HG03571 (cell line): ENCODE measurements at regions not wholly inside any gene's neighbourhood (a gene's known extent, or its start where the extent isn't known, plus 50 kb on each side); places are given as distances from the start of the nearest gene placed in this dataset.
"Not testable (repeated sequence)": the region's sequence is repeated elsewhere in the genome, so short reads cannot be mapped to it uniquely, and the experiment has no call there.

Experiments
- ATAC-seq: cut with Tn5 transposase; IDR thresholded peaks from one replicate; pipeline ENCODE4 v1.9.1; 2021; ENCODE audit not compliant: unreplicated experiment

DNA sequence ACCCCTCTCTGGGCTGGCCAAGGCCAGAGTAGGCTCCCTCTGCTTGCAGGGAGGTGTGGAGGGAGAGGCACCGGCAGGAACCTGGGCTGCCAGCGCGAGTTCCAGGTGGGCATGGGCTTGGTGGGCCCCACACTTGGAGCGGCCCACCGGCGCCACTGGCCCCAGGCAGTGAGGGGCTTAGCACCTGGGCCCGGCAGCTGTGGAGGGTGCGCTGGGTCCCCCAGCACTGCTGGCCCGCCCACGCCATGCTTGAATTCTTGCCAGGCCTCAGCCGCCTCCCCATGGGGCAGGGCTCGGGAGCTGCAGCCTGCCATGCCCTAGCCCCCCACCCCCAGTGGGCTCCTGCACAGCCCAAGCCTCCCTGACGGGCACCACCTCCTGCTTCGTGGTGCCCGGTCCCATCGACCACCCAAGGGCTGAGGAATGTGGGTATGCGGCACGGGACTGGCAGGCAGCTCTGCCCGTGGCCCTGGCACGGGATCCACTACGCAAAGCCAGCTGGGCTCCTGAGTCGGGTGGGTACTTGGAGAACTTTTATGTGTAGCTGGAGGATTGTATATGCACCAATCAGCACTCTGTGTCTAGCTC lies 1648.0 kb downstream of the OLFM4 start:
- ATAC-seq = no peak

DNA sequence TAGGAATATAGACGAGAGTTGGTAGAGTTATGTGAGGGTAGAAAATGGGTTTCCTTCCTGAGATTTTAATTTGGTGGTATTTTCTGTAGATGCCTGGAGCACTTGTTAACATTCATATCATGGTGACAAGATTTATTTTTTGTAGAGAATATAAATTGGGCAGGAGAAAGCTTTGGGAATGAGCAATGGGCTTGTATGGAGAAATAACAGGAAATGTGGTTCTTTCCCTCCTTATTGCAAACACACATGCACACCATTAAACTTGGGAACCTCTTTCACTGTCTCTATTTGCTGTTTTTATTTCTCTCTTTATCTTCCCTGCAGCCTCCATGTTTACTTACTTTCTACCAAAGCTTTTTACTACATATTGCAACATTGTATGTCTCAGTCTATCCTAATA lies 1653.6 kb downstream of the OLFM4 start:
- ATAC-seq = no peak

DNA sequence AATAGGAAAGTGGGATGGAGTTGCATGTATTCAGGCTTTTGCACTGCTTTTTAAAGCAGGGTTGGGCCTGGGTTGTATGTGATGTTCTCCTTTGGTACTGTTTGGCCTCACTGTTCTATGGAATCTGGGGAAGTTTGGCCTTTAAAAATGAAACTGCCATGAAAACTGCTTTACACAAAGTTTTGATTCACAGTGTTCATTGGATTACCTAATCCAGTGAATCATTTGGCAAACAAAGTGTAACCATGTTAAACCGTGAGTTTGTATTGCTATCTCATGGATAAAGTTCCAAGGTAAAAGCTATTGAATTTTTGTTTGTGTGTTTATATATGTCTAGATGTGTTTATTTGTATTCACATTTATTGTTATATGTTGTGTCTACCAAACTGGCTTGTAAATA lies 1658.6 kb downstream of the OLFM4 start:
- ATAC-seq = no peak

DNA sequence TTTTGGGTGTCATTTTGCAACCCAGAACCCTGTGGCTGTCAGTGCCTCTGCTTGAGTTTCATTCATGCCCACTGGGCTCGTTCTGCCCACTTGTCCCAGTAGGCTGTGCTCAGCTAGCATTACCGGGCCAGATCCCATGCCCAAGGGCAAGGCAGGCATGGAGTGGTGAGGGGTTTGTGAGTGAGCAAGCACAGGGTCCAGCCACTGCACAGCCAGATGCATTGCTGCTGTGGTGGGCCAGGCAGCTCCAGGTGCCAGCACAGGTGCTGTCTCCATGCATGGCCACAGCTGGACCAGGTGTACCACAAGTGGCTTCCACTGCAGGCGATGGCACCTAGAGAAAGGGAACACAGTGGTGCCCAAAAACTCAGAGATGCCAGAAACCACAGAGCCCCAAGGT lies 1671.2 kb downstream of the OLFM4 start:
- ATAC-seq = no peak

DNA sequence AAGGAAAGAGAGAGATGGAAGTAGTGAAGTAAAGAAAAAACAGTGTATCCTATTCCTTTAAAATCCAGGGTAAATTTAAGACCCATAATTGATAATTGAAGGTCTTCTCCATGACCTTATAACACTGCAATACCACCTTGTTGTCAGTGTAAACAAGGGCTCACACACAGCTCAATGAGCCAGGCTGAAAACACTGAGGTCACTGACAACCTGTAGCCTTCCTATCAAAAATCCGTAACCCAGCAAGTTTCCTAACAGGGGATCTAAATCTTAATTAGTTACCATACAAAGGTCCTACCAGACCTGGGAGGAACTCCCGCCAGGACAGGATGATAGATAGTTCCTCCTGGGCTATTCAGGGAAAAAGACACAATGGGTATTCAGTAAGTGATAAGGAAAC lies 1677.1 kb downstream of the OLFM4 start:
- ATAC-seq = no peak

DNA sequence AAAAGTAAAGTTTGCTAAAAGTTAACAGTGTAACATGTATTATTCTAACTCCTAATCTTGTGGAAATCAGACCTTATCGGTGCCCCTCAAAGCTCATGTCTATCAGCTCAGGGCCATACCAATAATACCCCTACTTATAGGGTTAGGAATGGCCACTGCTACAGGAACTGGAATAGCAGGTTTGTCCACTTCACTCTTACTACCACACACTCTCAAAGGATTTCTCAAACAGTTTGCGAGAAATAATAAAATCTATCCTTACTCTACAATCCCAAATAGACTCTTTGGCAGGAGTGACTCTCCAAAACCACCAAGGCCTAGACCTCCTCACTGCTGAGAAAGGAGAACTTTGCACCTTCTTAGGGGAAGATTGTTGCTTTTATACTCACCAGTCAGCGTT lies 1677.7 kb downstream of the OLFM4 start:
- ATAC-seq = no peak

DNA sequence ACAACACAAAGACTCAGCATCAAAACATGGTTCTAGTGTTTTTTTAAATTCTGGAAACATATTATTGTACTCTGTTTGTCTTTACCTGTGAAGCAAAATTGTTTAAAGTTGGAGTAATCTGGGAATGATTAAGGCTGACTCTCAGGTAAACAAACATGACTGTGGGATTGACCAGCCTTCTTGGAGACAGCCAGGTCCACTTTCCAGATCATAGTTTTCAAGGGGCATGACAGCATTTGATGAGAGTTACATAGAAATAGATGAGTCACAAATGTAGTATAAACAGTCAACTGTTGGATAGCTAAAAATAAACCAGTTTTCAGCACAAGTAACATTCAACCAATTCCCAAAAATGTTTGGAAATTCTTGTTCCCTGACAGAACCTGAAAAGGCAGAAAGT lies 1680.9 kb downstream of the OLFM4 start:
- no peak for ATAC-seq

DNA sequence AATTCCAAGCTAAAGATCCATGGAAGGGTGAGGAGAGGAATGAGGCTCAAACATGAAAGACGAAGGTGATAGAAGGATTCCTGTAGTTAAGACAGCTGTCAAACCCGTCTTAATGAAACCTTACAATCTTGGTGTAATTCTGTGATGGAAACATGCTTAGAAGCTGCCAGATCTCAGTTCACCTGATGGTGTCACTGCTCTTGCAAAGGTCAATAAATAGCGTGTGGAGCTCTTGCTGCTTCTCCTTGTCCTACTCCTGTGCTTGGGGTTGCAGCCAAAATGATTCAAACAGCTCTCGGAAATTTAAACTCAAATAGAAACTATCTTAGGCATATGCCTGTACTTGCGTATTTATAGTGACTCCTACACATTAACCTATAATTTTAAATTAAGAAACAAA lies 1705.0 kb downstream of the OLFM4 start:
- ATAC-seq = no peak

DNA sequence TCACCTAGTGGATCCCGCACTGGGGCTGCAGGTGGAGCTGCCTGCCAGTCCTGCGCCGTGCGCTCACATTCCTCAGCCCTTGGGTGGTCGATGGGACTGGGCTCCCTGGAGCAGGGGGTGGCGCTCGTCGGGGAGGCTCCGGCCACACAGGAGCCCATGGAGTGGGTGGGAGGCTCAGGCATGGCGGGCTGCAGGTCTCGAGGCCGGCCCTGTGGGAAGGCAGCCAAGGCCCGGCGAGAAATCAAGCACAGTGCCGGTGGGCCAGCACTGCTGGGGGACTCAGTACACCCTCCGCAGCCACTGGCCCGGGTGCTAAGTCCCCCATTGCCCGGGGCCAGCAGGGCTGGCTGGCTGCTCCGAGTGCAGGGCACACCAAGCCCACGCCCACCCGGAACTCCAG lies 1708.6 kb downstream of the OLFM4 start:
- ATAC-seq = not testable (repeated sequence)

DNA sequence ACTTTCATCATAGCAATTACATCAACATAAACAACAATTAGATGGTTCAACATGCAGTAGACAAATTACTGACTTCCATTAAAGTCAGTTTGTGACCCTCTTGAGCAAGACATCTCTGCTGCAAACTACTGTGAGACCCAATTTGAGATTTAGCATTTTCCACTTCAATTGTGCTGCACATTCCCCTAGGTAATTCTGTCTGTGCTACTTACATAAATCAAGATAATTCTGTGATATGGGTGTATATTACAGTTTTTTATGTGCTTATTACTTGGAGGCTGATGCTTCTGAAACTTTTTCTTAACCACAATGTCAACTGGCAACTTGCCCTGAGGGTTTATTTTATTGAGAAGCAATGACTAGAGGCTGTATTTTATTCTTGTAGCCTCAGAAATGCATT lies 1714.4 kb downstream of the OLFM4 start:
- no peak for ATAC-seq

DNA sequence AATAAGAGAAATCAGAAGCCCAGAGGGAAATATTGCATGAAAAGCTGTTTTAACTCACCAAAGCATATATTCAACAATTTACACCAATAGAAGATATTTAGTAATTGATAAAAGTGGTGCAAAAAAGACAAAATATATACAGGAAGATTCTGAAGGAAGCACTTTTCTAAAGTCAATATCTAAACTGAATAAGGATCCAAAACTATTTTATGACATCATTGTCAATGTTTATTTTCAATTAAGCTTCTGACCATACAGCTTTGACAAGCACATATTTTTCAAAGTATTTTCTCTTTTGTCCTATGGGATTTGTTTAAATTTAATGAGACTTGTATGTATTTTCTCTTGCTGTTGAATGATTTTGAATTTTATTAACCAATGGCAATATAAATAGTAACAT lies 1716.1 kb downstream of the OLFM4 start:
- no peak for ATAC-seq

DNA sequence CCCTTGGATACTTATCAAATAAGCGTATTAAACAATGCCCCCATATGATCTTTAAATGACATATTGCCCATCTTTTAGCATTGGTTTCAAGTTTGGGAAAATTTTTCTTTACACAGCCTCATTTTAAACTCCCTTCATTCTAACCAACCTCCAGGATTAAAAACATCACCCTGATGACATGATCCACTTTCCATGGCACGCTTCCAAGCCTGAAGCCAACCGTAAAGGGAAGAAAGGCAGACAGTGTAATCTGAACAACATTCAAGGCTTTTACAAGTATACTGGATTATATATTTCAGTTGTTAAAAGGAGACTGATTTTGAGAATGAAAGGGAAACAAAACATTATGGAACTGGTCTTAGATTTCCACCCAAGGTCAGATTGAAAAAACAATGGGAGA lies 1721.9 kb downstream of the OLFM4 start:
- ATAC-seq = no peak

DNA sequence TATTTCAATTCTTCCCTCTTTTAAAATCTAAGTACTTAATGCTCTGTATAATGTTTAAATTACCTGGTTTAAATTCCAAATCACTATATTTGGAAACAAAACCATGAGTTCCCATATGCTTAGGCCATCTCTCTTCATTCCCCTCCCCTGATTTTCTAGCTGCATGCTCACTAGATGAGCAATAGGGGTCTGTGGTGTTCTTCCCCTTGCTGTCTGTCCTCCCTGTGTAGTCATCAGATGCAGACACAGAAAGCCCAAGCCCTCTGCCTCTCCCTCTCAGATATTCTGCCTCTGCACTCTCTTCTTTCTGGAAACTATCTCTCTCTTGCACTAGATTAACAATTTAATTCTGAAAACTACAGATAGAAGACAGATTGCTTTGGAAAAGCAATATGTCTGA lies 1730.2 kb downstream of the OLFM4 start:
- ATAC-seq = no peak

DNA sequence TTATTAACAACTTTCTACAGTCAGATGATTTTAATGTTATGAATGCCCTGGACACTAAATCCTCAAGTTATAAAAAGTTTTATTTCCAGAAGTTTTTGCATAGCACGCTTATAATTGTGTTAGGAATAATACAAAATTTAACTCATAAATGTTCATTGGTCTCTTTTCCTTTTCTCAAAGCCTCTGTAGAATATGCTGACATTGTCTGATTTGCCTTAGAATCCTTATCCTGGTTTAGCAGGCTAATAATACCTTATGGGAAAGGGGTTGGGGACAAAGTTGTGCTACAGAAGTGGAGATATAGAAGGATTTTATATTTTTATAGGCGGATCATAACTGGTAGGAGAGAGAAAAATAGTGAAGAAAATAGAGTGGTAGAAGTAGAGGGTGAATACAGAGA lies 1739.6 kb downstream of the OLFM4 start:
- ATAC-seq = no peak

DNA sequence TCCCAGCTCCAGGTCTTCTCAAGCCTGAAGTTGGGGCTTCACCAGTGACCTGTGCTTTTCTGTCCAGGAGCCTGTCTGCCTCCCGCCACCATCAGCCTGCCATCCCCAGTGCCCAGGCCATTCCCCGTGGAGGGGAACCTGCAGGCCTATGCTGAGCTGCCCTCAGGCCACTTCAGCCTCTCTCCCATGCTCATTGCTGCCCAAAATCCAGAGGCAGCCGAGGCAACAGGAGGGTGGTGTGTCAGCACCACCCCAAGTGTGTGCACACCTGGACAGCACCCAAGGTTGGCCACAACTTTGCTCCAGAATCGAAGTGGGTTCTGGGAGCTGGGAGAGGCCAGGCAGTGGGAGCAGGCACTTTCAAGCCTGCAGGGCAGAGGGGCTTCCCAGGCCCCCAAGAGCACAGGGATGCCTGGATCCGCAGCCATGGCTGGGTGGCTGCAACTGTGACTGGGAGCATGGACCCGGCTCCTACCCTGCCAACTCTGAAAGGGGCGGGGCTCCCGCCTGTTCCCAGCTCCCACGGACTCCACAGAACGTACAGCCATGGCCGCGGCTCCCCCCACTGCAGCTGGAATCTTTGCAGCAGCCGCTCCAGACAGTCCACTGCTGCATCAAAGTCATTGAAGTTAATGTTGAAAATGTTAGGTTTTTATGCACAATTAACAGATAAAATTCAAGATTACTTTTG lies 1747.0 kb downstream of the OLFM4 start:
- no peak for ATAC-seq

DNA sequence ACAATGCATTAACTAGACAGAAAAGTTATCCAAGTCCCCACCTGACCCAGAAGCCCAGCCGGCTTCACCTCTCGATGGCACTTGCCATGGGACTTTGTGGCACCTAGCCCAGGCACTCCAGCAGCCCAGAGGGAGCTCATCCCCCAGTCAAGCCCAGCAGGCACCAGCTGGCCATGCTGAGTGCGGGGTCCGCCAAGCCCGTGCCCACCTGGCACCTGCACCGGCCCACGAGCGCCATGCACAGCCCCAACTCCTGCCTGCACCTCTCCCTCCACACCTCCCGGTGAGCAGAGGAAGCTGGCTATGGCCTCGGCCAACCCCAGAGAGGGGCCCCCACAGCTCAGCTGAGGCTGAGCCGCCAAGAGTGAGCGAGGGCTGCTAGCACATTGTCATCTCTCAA lies 1759.1 kb downstream of the OLFM4 start:
- ATAC-seq = no peak

DNA sequence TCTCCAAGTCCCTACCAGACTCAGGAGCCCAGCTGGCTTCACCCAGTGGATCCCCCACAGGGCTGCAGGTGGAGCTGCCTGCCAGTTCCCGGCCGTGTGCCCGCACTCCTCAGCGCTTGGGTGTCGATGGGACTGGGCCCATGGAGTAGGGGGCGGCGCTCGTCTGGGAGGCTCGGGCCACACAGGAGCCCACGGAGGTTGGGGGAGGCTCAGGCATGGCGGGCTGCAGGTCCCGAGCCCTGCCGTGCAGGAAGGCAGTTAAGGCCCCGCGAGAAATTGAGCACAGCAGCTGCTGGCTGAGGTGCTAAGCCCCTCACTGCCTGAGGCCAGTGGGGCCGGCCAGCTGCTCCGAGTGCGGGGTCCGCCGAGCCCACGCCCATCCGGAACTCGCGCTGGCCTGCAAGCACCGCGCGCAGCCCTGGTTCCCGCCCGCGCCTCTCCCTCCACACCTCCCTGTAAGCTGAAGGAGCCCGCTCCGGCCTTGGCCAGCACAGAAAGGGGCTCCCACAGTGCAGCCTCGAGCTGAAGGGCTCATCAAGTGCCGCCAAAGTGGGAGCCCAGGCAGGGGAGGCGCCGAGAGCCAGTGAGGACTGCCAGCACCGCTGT lies 1771.1 kb downstream of the OLFM4 start:
- ATAC-seq = no peak

DNA sequence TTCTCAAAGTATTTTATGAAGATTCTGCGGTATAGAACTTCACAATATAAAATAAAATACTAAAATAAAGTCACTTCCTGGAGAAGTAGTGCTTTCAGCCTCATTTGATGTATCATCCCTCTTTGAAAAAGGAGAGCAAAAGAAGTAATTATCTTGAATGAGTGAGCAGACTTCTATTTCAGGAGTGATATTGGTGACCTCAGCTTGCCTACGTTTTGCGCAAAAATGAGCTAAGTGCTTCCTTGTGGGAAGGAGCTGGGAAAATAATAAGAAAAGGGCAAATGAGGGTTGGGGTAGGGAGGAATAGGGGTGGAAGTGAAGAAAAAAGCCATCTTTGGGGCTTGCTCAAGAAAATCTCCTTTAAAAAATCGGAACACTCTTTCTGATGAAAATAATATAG lies 1773.6 kb downstream of the OLFM4 start:
- no peak for ATAC-seq

DNA sequence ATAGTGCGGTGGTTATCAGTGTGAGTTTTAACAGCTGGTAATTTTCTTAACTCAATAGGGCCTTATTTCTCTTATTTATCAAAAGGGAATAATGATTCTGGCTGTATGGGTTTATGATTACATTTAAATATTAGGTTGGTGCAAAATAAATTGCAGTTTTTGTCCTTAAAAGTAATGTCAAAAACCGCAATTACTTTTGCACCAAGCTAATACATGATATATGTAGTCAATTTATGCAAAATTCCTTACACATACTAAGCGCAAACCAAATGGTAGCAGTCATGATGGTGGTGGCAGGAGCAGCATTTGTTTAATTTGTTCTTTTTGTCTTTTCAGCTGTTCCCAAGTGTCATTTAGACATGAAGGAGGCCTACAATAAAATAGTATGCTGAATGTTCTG lies 1777.1 kb downstream of the OLFM4 start:
- ATAC-seq = no peak

DNA sequence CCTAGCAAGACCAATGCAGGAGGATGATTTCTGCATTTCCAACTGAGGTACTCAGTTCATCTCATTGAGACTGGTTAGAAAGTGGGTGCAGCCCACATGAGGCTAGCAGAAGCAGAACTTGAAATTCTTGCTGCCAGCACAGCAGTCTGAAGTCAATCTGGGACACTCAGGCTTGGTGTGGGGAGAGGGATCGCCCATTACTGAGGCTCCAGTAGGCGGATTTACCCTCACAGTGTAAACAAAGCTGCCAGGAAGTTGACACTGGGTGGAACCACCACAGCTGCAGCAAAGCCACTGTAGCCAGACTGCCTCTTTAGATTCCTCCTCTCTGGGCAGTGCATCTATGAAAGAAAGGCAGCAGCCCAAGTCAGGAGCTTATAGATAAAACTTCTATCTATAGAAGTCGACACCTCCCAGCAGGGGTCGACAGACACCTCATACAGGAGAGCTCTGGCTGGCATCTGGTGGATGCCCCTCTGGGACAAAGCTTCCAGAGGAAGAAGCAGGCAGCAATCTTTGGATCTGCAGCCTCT lies 1793.4 kb downstream of the OLFM4 start:
- not testable (repeated sequence) for ATAC-seq

DNA sequence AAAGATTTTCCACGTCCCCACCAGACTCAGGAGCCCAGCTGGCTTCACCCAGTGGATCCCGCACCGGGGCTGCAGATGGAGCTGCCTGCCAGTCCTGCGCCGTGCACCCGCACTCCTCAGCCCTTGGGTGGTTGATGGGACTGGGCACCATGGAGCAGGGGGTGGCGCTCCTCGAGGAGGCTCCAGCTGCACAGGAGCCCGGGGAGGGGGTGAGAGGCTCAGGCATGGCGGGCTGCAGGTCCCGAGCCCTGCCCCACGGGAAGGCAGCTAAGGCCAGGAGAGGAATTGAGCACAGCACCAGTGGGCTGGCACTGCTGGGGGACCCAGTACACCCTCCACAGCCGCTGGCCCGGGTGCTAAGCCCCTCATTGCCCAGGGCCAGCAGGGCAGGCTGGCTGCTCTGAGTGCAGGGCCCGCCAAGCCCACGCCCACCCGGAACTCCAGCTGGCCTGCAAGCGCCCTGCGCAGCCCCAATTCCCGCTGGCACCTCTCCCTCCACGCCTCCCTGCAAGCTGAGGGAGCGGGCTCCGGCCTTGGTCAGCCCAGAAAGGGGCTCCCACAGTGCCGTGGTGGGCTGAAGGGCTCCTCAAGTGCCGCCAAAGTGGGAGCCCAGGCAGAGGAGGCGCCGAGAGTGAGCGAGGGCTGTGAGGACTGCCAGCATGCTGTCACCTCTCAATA lies 1800.9 kb downstream of the OLFM4 start:
- ATAC-seq = not testable (repeated sequence)

DNA sequence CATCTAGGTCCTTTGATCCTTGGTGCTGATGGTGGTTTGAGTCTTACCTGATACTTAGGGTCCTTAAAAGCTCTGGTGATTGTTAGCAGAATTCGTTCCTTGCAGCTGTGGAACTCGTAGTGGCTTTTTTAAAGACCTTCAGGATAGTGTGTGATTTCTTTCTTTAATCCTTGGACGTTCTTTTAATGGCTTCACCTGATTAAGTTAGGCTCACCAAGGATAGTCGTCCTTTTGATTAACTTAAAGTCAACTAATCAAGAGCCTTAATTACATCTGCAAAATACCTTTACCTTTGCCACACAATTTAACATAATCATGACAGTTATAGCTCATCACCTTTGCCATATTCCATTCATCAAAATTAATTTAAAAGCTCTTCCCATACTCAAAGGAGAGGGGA lies 1807.7 kb downstream of the OLFM4 start:
- no peak for ATAC-seq
